HL-60 (cell line): ENCODE measurements at regions not wholly inside any gene's neighbourhood (a gene's known extent, or its start where the extent isn't known, plus 50 kb on each side); places are given as distances from the start of the nearest gene placed in this dataset.

ENCODE experiments used
- DNase-seq, 2 experiments: peaks; one replicate each; pipeline ENCODE4 v3.0.0-alpha.2; 2010 to 2020; ENCODE audit warnings: low read depth in 1 of 2, low spot score in 1 of 2
- H3K27ac ChIP-seq: fragments of 250-450 bp; sonication (Bioruptor Pico); replicated peaks from 2 replicates; pipeline ENCODE4 v1.5.1; 2020; ENCODE audit warnings: mild to moderate bottlenecking, moderate library complexity
- H3K27me3 ChIP-seq: fragments of 250-450 bp; sonication (Bioruptor Pico); 2 replicates; pipeline ENCODE4 v1.5.1; 2021; ENCODE audit warnings: mild to moderate bottlenecking, moderate library complexity; ENCODE audit not compliant: insufficient read depth, poor library complexity, severe bottlenecking
- H3K4me3 ChIP-seq: replicated peaks from 2 replicates; pipeline ENCODE4 v1.5.1; 2011; ENCODE audit warnings: mild to moderate bottlenecking, control low read depth, low read length; ENCODE audit not compliant: insufficient read depth
- GABPA ChIP-seq: IDR thresholded peaks from 2 replicates; pipeline ENCODE4 v1.6.1; 2012; ENCODE audit warnings: low read depth
- POLR2AphosphoS5 ChIP-seq: IDR thresholded peaks from 2 replicates; pipeline ENCODE4 v1.6.1; 2012; ENCODE audit warnings: low read depth
- SPI1 ChIP-seq: IDR thresholded peaks from 2 replicates; pipeline ENCODE4 v1.6.1; 2012; ENCODE audit warnings: low read depth, mild to moderate bottlenecking, borderline replicate concordance
- TF ChIP-seq, protein P1 (sequence below): IDR thresholded peaks from one replicate; pipeline ENCODE4 v1.5.1; 2011; ENCODE audit warnings: low read length, control low read depth, inconsistent platforms; ENCODE audit not compliant: insufficient read depth
- TF ChIP-seq, protein P2 (sequence below): IDR thresholded peaks from 2 replicates; pipeline ENCODE4 v1.6.1; 2012; ENCODE audit warnings: low read depth; ENCODE audit not compliant: insufficient replicate concordance

DNA sequence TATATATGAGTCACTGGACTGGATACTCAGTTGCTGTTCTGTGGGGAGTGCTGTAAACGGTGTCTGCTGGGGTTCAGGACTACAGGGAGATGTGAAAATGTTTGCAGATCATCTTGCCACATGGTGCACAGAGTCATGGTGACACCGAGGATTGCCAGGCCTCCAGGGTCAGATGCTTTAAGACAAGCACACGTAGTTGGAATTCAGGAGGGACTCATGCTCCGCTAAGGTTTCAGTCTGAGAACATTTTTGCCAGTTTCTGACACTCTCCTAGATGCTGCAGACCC is 211.3 kb downstream of the CXCL12 start:
- H3K27me3 ChIP-seq: no peaks in the 10 kb centered on the region
- DNase-seq: no peak
- no peak overlapping the region for H3K27ac ChIP-seq
- no peak overlapping the region for H3K4me3 ChIP-seq
- TF ChIP-seq SPI1: no peak
- no peak for TF ChIP-seq POLR2AphosphoS5
- no peak for TF ChIP-seq GABPA
- TF ChIP-seq, protein P1, sequence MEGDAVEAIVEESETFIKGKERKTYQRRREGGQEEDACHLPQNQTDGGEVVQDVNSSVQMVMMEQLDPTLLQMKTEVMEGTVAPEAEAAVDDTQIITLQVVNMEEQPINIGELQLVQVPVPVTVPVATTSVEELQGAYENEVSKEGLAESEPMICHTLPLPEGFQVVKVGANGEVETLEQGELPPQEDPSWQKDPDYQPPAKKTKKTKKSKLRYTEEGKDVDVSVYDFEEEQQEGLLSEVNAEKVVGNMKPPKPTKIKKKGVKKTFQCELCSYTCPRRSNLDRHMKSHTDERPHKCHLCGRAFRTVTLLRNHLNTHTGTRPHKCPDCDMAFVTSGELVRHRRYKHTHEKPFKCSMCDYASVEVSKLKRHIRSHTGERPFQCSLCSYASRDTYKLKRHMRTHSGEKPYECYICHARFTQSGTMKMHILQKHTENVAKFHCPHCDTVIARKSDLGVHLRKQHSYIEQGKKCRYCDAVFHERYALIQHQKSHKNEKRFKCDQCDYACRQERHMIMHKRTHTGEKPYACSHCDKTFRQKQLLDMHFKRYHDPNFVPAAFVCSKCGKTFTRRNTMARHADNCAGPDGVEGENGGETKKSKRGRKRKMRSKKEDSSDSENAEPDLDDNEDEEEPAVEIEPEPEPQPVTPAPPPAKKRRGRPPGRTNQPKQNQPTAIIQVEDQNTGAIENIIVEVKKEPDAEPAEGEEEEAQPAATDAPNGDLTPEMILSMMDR: no peak

DNA sequence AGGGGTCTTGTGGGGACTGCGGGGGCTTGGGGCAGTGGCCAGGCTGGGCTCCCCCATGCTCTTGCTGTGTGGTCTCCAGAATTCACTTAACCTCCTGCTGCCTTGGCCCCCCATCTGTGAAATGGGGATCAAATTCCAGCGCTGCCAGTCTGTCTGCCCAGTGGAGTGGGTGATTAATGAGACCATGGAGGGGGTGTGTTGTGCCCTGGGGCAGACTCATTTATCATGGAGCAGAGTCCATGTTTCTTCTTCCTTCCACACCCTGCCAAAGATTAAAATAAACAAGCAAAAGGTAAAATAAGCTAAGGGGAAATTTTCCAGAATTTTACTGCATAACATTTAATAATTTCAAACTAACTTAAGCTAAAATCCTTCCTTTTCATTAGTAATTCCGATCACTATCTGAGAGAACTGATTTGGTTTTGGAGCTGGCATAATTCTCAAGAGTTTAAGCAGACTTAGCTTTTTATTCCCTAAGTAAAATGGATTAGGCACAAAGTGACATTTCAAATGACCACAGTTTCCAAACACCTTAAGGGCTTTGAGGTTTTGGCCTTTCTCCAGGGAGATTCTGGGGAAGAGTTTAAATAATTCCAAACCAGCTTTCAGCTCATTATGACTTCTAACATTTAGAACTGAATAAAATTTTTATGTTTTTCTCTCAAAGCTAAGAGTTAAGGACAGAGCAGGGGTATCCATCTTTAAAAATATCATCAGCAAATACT is 211.9 kb downstream of the CXCL12 start:
- TF ChIP-seq POLR2AphosphoS5: no peak
- no peaks in the 10 kb centered on the region for H3K27me3 ChIP-seq
- H3K27ac ChIP-seq: no peak overlapping the region
- no peak overlapping the region for H3K4me3 ChIP-seq
- no peak for DNase-seq

DNA sequence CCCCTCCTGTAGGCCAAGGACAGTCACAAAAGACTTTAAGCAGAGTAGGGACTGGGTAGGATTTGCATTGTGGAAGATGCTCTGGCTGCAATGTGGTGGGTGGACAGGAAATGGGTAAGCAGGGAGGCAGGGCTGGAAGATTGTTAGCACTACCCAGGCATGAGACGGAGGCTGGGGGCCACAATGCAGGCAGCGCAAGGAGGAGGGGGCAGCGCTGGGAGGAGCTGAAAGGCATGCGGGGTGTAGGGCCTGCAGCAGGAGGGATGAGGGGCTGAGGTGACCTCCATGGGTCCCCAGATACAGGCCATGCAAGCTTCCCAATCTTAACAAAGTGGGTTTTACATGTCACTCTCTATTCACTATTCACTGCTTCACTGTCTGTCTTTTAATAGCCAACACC is 213.1 kb downstream of the CXCL12 start:
- Histone ChIP-seq H3K4me3 (no peak overlapping the region), H3K27me3 (no peaks in the 10 kb centered on the region), H3K27ac (no peak overlapping the region)
- DNase-seq: no peak
- no peak for TF ChIP-seq GABPA
- TF ChIP-seq, protein P2, sequence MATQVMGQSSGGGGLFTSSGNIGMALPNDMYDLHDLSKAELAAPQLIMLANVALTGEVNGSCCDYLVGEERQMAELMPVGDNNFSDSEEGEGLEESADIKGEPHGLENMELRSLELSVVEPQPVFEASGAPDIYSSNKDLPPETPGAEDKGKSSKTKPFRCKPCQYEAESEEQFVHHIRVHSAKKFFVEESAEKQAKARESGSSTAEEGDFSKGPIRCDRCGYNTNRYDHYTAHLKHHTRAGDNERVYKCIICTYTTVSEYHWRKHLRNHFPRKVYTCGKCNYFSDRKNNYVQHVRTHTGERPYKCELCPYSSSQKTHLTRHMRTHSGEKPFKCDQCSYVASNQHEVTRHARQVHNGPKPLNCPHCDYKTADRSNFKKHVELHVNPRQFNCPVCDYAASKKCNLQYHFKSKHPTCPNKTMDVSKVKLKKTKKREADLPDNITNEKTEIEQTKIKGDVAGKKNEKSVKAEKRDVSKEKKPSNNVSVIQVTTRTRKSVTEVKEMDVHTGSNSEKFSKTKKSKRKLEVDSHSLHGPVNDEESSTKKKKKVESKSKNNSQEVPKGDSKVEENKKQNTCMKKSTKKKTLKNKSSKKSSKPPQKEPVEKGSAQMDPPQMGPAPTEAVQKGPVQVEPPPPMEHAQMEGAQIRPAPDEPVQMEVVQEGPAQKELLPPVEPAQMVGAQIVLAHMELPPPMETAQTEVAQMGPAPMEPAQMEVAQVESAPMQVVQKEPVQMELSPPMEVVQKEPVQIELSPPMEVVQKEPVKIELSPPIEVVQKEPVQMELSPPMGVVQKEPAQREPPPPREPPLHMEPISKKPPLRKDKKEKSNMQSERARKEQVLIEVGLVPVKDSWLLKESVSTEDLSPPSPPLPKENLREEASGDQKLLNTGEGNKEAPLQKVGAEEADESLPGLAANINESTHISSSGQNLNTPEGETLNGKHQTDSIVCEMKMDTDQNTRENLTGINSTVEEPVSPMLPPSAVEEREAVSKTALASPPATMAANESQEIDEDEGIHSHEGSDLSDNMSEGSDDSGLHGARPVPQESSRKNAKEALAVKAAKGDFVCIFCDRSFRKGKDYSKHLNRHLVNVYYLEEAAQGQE: no peak
- TF ChIP-seq, protein P1: no peak
- TF ChIP-seq POLR2AphosphoS5: no peak
- no peak for TF ChIP-seq SPI1

DNA sequence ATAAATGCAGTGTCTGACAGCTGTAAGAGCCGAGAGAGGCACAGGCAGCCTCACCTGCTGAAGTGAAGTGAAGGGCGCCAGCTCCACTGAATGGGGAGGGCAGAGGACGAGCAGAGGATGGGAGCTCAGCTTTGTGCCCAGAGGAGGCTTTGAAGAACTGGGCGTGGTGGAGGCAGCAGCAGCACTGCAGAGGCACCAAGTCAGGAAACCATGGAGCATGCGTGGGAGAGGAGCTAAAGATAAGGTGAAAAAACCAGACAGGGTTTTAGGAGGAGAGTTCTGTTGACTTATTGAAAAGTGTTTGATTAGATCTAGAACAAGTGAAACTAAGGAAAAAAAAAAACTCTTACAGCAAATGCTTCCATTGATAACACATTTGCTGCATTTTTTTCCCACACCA is 216.4 kb downstream of the CXCL12 start:
- H3K27ac ChIP-seq: no peak overlapping the region
- TF ChIP-seq GABPA (no peak), SPI1 (no peak), POLR2AphosphoS5 (no peak)
- TF ChIP-seq, protein P2: no peak
- TF ChIP-seq, protein P1: no peak
- no peak for DNase-seq
- H3K27me3 ChIP-seq: no peaks in the 10 kb centered on the region
- no peak overlapping the region for H3K4me3 ChIP-seq
